Lower lobe of right lung (tissue), 2 donors: ENCODE measurements at regions not wholly inside any gene's neighbourhood (a gene's known extent, or its start where the extent isn't known, plus 50 kb on each side); places are given as distances from the start of the nearest gene placed in this dataset.

Source experiments
- ATAC-seq, 2 donors: fragments of 200-7000 bp; cut with Tn5 transposase; one replicate each; pipeline ENCODE4 v1.9.1; 2020 to 2022; ENCODE audit warnings: mild to moderate bottlenecking in 2 of 2, moderate library complexity in 2 of 2
- DNase-seq: peaks from one replicate; pipeline ENCODE4 v3.0.0-alpha.2; 2020
- H3K27ac ChIP-seq: fragments of 200-600 bp; one replicate; pipeline ENCODE4 v1.8.0; 2022
- H3K27me3 ChIP-seq: fragments of 200-600 bp; one replicate; pipeline ENCODE4 v1.8.0; 2022; ENCODE audit warnings: low read depth
- H3K36me3 ChIP-seq: fragments of 200-600 bp; one replicate; pipeline ENCODE4 v1.8.0; 2022; ENCODE audit warnings: mild to moderate bottlenecking
- H3K4me1 ChIP-seq: fragments of 200-600 bp; one replicate; pipeline ENCODE4 v1.8.0; 2022
- H3K4me3 ChIP-seq: fragments of 200-600 bp; one replicate; pipeline ENCODE4 v1.8.0; 2022; ENCODE audit warnings: mild to moderate bottlenecking
- H3K9me3 ChIP-seq: fragments of 200-600 bp; one replicate; pipeline ENCODE4 v1.8.0; 2022
- CTCF ChIP-seq: fragments of 200-600 bp; IDR thresholded peaks from one replicate; pipeline ENCODE4 v1.8.0; 2022; ENCODE audit warnings: antibody characterized with exemption, mild to moderate bottlenecking
- intact Hi-C: fragments of 100-400 bp; cut with DNase I; formaldehyde crosslinking; loops from one replicate; pipeline ENCODE4 v1.11.0; 2022
- donor health status: DM: no; HTN: yes; CAD: no; lungs with severe emphysema.

- ATAC-seq (no peak), DNase-seq (no peak)
- H3K27me3 ChIP-seq, result no peaks in the 10 kb centered on the region
- no peaks in the 10 kb centered on the region for H3K4me1 ChIP-seq
- no peak overlapping the region for H3K4me3 ChIP-seq
- no peaks in the 10 kb centered on the region for H3K36me3 ChIP-seq
- no peaks in the 10 kb centered on the region for H3K9me3 ChIP-seq
- no peak overlapping the region for H3K27ac ChIP-seq
- intact Hi-C loops, result no loop called here
- no peak for TF ChIP-seq CTCF
These were observed 325.7 kb upstream of the RGMA start for GRCh38 chr15:93414576-93415231.

GRCh38 chr15:93413745-93414144 is 324.7 kb upstream of the RGMA start:
- no peak for DNase-seq
- no peak overlapping the region for H3K27ac ChIP-seq
- intact Hi-C loops, result no loop called here
- H3K4me3 ChIP-seq, result no peak overlapping the region
- no peak for ATAC-seq
- no peak for TF ChIP-seq CTCF
- no peaks in the 10 kb centered on the region for H3K9me3 ChIP-seq
- no peaks in the 10 kb centered on the region for H3K4me1 ChIP-seq
- no peaks in the 10 kb centered on the region for H3K36me3 ChIP-seq
- no peaks in the 10 kb centered on the region for H3K27me3 ChIP-seq

GRCh38 chr15:93399121-93399520 is 310.1 kb upstream of the RGMA start:
- intact Hi-C loops, result no loop called here
- DNase-seq, result no peak
- no peaks in the 10 kb centered on the region for H3K27me3 ChIP-seq
- no peak overlapping the region for H3K4me3 ChIP-seq
- no peaks in the 10 kb centered on the region for H3K36me3 ChIP-seq
- ATAC-seq, result no peak
- H3K9me3 ChIP-seq, result no peaks in the 10 kb centered on the region
- no peaks in the 10 kb centered on the region for H3K4me1 ChIP-seq
- TF ChIP-seq CTCF, result no peak
- no peak overlapping the region for H3K27ac ChIP-seq

- no peaks in the 10 kb centered on the region for H3K36me3 ChIP-seq
- no peak for DNase-seq
These were observed 300.2 kb upstream of the RGMA start for GRCh38 chr15:93389211-93389610.

GRCh38 chr15:93384886-93385285 is 295.9 kb upstream of the RGMA start:
- Histone ChIP-seq H3K36me3 (no peaks in the 10 kb centered on the region), H3K27me3 (no peaks in the 10 kb centered on the region), H3K27ac (no peak overlapping the region), H3K4me3 (no peak overlapping the region), H3K9me3 (no peaks in the 10 kb centered on the region), H3K4me1 (no peaks in the 10 kb centered on the region)
- intact Hi-C loops, result no loop called here
- TF ChIP-seq CTCF, result no peak
- ATAC-seq (no peak), DNase-seq (no peak)

More at GRCh38 chr15:93389211-93389610, 300.2 kb upstream of the RGMA start:
- H3K27ac ChIP-seq, result no peak overlapping the region
- H3K27me3 ChIP-seq, result no peaks in the 10 kb centered on the region
- no peaks in the 10 kb centered on the region for H3K4me1 ChIP-seq
- ATAC-seq, result no peak
- intact Hi-C loops, result no loop called here
- H3K4me3 ChIP-seq, result no peak overlapping the region
- no peak for TF ChIP-seq CTCF
- no peaks in the 10 kb centered on the region for H3K9me3 ChIP-seq
